Gastroesophageal sphincter (tissue), 4 donors: ENCODE measurements at regions not wholly inside any gene's neighbourhood (a gene's known extent, or its start where the extent isn't known, plus 50 kb on each side); places are given as distances from the start of the nearest gene placed in this dataset.

Source experiments
- ATAC-seq: fragments of 150-250 bp; one replicate; pipeline ENCODE4 v1.9.1; 2016; ENCODE audit warnings: mild to moderate bottlenecking, moderate library complexity
- H3K27ac ChIP-seq, 4 donors: fragments of 200-600 bp; sonication (generic) in 3 of 4; 1 replicate in 3 of 4; 2 replicates in 1 of 4; pipeline ENCODE4 v1.5.1; 2016 to 2019
- H3K27me3 ChIP-seq: fragments of 200-600 bp; sonication (generic); one replicate; pipeline ENCODE4 v1.5.1; 2019
- H3K36me3 ChIP-seq, 2 donors: fragments of 200-600 bp; sonication (generic); one replicate each; pipeline ENCODE4 v1.5.1; 2019; ENCODE audit warnings: control low read depth in 1 of 2
- H3K4me1 ChIP-seq, 3 donors: fragments of 200-600 bp; sonication (generic); 1 replicate in 2 of 3; 2 replicates in 1 of 3; pipeline ENCODE4 v1.5.1; 2016 to 2019; ENCODE audit warnings: control low read depth in 2 of 3
- H3K4me3 ChIP-seq, 2 donors: fragments of 200-600 bp; sonication (generic); one replicate each; pipeline ENCODE4 v1.5.1; 2019; ENCODE audit warnings: mild to moderate bottlenecking in 1 of 2, moderate library complexity in 1 of 2
- H3K9me3 ChIP-seq, 3 donors: fragments of 200-600 bp; sonication (generic); one replicate each; pipeline ENCODE4 v1.5.1; 2017 to 2019; ENCODE audit warnings: control low read depth in 2 of 3
- CTCF ChIP-seq, 4 experiments: fragments of 200-600 bp in 2 of 4; fragments of 450-650 bp in 2 of 4; sonication (generic) in 1 of 4; IDR thresholded peaks; one replicate each; pipeline ENCODE4 v1.5.1; 2017 to 2019; ENCODE audit warnings: antibody characterized with exemption in 4 of 4, mild to moderate bottlenecking in 2 of 4, moderate library complexity in 2 of 4
- EP300 ChIP-seq: sonication (generic); formaldehyde crosslinking; IDR thresholded peaks from one replicate; pipeline ENCODE4 v1.6.1; 2017; ENCODE audit warnings: antibody characterized with exemption, mild to moderate bottlenecking
- POLR2A ChIP-seq, 2 donors: fragments of 450-650 bp; IDR thresholded peaks; one replicate each; pipeline ENCODE4 v1.6.1; 2017; ENCODE audit warnings: antibody characterized with exemption in 2 of 2, mild to moderate bottlenecking in 2 of 2, moderate library complexity in 1 of 2
- POLR2AphosphoS5 ChIP-seq: sonication (generic); formaldehyde crosslinking; IDR thresholded peaks from one replicate; pipeline ENCODE4 v1.6.1; 2017; ENCODE audit warnings: antibody characterized with exemption
- WGBS, 2 donors: methylation state at CpG; one replicate each; pipeline ENCODE4 v1.1.5; 2018; ENCODE audit warnings: low coverage in 1 of 2; 5-methylcytosine and 5-hydroxymethylcytosine counted together

GRCh38 chr17:71283486-71283885 is 837.3 kb upstream of the SOX9 start:
- H3K36me3 ChIP-seq, result no peaks in the 10 kb centered on the region
- H3K4me3 ChIP-seq, result no peak overlapping the region
- no peaks in the 10 kb centered on the region for H3K9me3 ChIP-seq
- WGBS, 2 donors, result 75 to 80% methylated on average over 4 of the region's 4 CpGs
- peaks cover 4% of the 10 kb centered on the region for H3K27me3 ChIP-seq
- H3K27ac ChIP-seq, result no peak overlapping the region
- no peak for TF ChIP-seq POLR2AphosphoS5
- no peak for TF ChIP-seq EP300
- no peak for TF ChIP-seq POLR2A (IDR thresholded peaks at IDR 0.05)
- no peak for TF ChIP-seq CTCF (IDR thresholded peaks at IDR 0.05)
- H3K4me1 ChIP-seq, result no peaks in the 10 kb centered on the region
- no peak for ATAC-seq

GRCh38 chr17:71284032-71284755 is 836.6 kb upstream of the SOX9 start:
- H3K9me3 ChIP-seq, result no peaks in the 10 kb centered on the region
- H3K36me3 ChIP-seq, result no peaks in the 10 kb centered on the region
- TF ChIP-seq POLR2A (IDR thresholded peaks at IDR 0.05) (no peak), POLR2AphosphoS5 (no peak), CTCF (IDR thresholded peaks at IDR 0.05) (no peak), EP300 (no peak)
- no peaks in the 10 kb centered on the region for H3K4me1 ChIP-seq
- no peak for ATAC-seq
- whole genome bisulfite sequencing, 2 donors, result 90 to 91% methylated on average over 2 to 5 of the region's 7 CpGs
- H3K27me3 ChIP-seq, result peaks cover 4% of the 10 kb centered on the region
- no peak overlapping the region for H3K4me3 ChIP-seq
- no peak overlapping the region for H3K27ac ChIP-seq

- Histone ChIP-seq H3K27ac (no peak overlapping the region), H3K27me3 (peaks cover 4% of the 10 kb centered on the region), H3K4me1 (no peaks in the 10 kb centered on the region), H3K36me3 (no peaks in the 10 kb centered on the region), H3K4me3 (no peak overlapping the region), H3K9me3 (no peaks in the 10 kb centered on the region)
- 53 to 64% methylated on average over 2 of the region's 7 CpGs for whole genome bisulfite sequencing, 2 donors
- no peak for TF ChIP-seq CTCF (IDR thresholded peaks at IDR 0.05)
- no peak for TF ChIP-seq EP300
- TF ChIP-seq POLR2AphosphoS5, result no peak
- TF ChIP-seq POLR2A (IDR thresholded peaks at IDR 0.05), result no peak
- no peak for ATAC-seq
These were observed 834.2 kb upstream of the SOX9 start for GRCh38 chr17:71286625-71287024.

- WGBS, 2 donors, result 6 to 24% methylated on average over 9 to 16 of the region's 17 CpGs
- peaks cover 4% of the 10 kb centered on the region for H3K27me3 ChIP-seq
- ATAC-seq, result no peak
- no peak overlapping the region for H3K27ac ChIP-seq
- H3K9me3 ChIP-seq, result no peaks in the 10 kb centered on the region
- TF ChIP-seq CTCF (IDR thresholded peaks at IDR 0.05), result no peak
- H3K4me3 ChIP-seq, result no peak overlapping the region
- no peaks in the 10 kb centered on the region for H3K36me3 ChIP-seq
- H3K4me1 ChIP-seq, result no peaks in the 10 kb centered on the region
These were observed 833.6 kb upstream of the SOX9 start for GRCh38 chr17:71287071-71287823.

GRCh38 chr17:71292006-71292405 is 828.8 kb upstream of the SOX9 start:
- 42 to 50% methylated on average over 1 of the region's 1 CpG for WGBS, 2 donors
- Histone ChIP-seq H3K4me3 (no peak overlapping the region), H3K36me3 (no peaks in the 10 kb centered on the region), H3K9me3 (no peaks in the 10 kb centered on the region), H3K4me1 (no peaks in the 10 kb centered on the region), H3K27ac (no peak overlapping the region), H3K27me3 (peaks cover 4% of the 10 kb centered on the region)
- ATAC-seq, result no peak
- TF ChIP-seq POLR2A (IDR thresholded peaks at IDR 0.05) (no peak), CTCF (IDR thresholded peaks at IDR 0.05) (no peak), POLR2AphosphoS5 (no peak), EP300 (no peak)
